Fibroblast of skin of back (primary cell): ENCODE measurements at regions not wholly inside any gene's neighbourhood (a gene's known extent, or its start where the extent isn't known, plus 50 kb on each side); places are given as distances from the start of the nearest gene placed in this dataset.

ENCODE experiments used
- DNase-seq: peaks from one replicate; pipeline ENCODE4 v3.0.0-alpha.2; 2013

GRCh38 chr7:42756841-42757240 lies 155.0 kb downstream of the C7orf25 start:
- no peak for DNase-seq

GRCh38 chr7:42753811-42754363 lies 158.0 kb downstream of the C7orf25 start:
- no peak for DNase-seq

- no peak for DNase-seq
Observed at GRCh38 chr7:42753367-42753766, 158.5 kb downstream of the C7orf25 start.

GRCh38 chr7:42750172-42750571 lies 161.7 kb downstream of the C7orf25 start:
- DNase-seq: no peak

- DNase-seq: no peak
Observed at GRCh38 chr7:42747044-42747443, 164.8 kb downstream of the C7orf25 start.

GRCh38 chr7:42746214-42746613 lies 165.7 kb downstream of the C7orf25 start:
- no peak for DNase-seq

GRCh38 chr7:42745357-42746059 lies 166.4 kb downstream of the C7orf25 start:
- DNase-seq: peak; percentile 30

GRCh38 chr7:42744746-42745145 lies 167.1 kb downstream of the C7orf25 start:
- no peak for DNase-seq

GRCh38 chr7:42743077-42743858 lies 168.6 kb downstream of the C7orf25 start:
- DNase-seq: no peak

- no peak for DNase-seq
Observed at GRCh38 chr7:42742318-42742717, 169.6 kb downstream of the C7orf25 start.

- peak; percentile 43 for DNase-seq
Observed at GRCh38 chr7:42740408-42740807, 171.5 kb downstream of the C7orf25 start.

- DNase-seq: peak; percentile 36
Observed at GRCh38 chr7:42739638-42740037, 172.2 kb downstream of the C7orf25 start.

- DNase-seq: no peak
Observed at GRCh38 chr7:42736931-42737330, 174.9 kb downstream of the C7orf25 start.

- peak; percentile 27 for DNase-seq
Observed at GRCh38 chr7:42735081-42735480, 176.8 kb downstream of the C7orf25 start.

- DNase-seq: peak; percentile 64
Observed at GRCh38 chr7:42734568-42734967, 177.3 kb downstream of the C7orf25 start.

- no peak for DNase-seq
Observed at GRCh38 chr7:42733040-42733439, 178.8 kb downstream of the C7orf25 start.

GRCh38 chr7:42730586-42730985 lies 181.3 kb downstream of the C7orf25 start:
- DNase-seq: peak; percentile 38

- no peak for DNase-seq
Observed at GRCh38 chr7:42729053-42729765, 182.7 kb downstream of the C7orf25 start.

GRCh38 chr7:42727451-42727850 lies 184.4 kb downstream of the C7orf25 start:
- no peak for DNase-seq

GRCh38 chr7:42726066-42726785 lies 185.6 kb downstream of the C7orf25 start:
- DNase-seq: peak; percentile 67

GRCh38 chr7:42722716-42723115 lies 189.2 kb downstream of the C7orf25 start:
- DNase-seq: no peak

GRCh38 chr7:42722198-42722597 lies 189.7 kb downstream of the C7orf25 start:
- no peak for DNase-seq
